ENCODE measurements at regions not wholly inside any gene's neighbourhood (a gene's known extent, or its start where the extent isn't known, plus 50 kb on each side); places are given as distances from the start of the nearest gene placed in this dataset.

- no peaks in the 10 kb centered on the region for H3K4me1 ChIP-seq (ENCODE audit: low read length)
- no peaks in the 10 kb centered on the region for H3K27me3 ChIP-seq (replicated peaks; ENCODE audit: insufficient read depth, low read length)
- no peaks in the 10 kb centered on the region for H3K9me2 ChIP-seq (replicated peaks; ENCODE audit: insufficient read depth, low read length)
- no peak overlapping the region for H3K9ac ChIP-seq (ENCODE audit: low read length)
- H3F3A ChIP-seq (ENCODE audit: insufficient read depth, low read length) = no peaks in the 10 kb centered on the region
- no peak overlapping the region for H3K27ac ChIP-seq (ENCODE audit: low read length)
- H3K4me3 ChIP-seq (ENCODE audit: low read length) = no peak overlapping the region
- DNase-seq = no peak
- peaks cover 49% of the 10 kb centered on the region for H3K79me2 ChIP-seq (ENCODE audit: low read length)
- no peaks in the 10 kb centered on the region for H4K20me1 ChIP-seq (ENCODE audit: insufficient read depth, low read length)
- H3K9me3 ChIP-seq (replicated peaks; ENCODE audit: insufficient read depth, low read length) = no peaks in the 10 kb centered on the region
- no peak overlapping the region for H3K4me2 ChIP-seq (ENCODE audit: low read depth, low read length)
- TF ChIP-seq CTCF (IDR thresholded peaks at IDR 0.05; ENCODE audit: low read length) (no peak), EZH2phosphoT487 (IDR thresholded peaks at IDR 0.05; ENCODE audit: low read length) (no peak), EZH2 (optimal IDR thresholded peaks at IDR 0.05; ENCODE audit: low read depth, low read length) (no peak)
- no peak overlapping the region for H2AFZ ChIP-seq (ENCODE audit: low read length)
- H3K36me3 ChIP-seq (replicated peaks; ENCODE audit: insufficient read depth, low read length) = no peaks in the 10 kb centered on the region
Measured at GRCh38 chr22:49564666-49565515, 262.8 kb downstream of the BRD1 start.

GRCh38 chr22:49564054-49564453 lies 263.6 kb downstream of the BRD1 start:
- H3K27ac ChIP-seq (ENCODE audit: low read length) = no peak overlapping the region
- no peaks in the 10 kb centered on the region for H4K20me1 ChIP-seq (ENCODE audit: insufficient read depth, low read length)
- peaks cover 48% of the 10 kb centered on the region for H3K79me2 ChIP-seq (ENCODE audit: low read length)
- no peak overlapping the region for H3K9ac ChIP-seq (ENCODE audit: low read length)
- no peak for DNase-seq
- no peaks in the 10 kb centered on the region for H3K27me3 ChIP-seq (replicated peaks; ENCODE audit: insufficient read depth, low read length)
- H3K9me2 ChIP-seq (replicated peaks; ENCODE audit: insufficient read depth, low read length) = no peaks in the 10 kb centered on the region
- no peak overlapping the region for H3K4me2 ChIP-seq (ENCODE audit: low read depth, low read length)
- TF ChIP-seq CTCF (IDR thresholded peaks at IDR 0.05; ENCODE audit: low read length) = no peak
- TF ChIP-seq EZH2phosphoT487 (IDR thresholded peaks at IDR 0.05; ENCODE audit: low read length) = no peak
- no peak for TF ChIP-seq EZH2 (optimal IDR thresholded peaks at IDR 0.05; ENCODE audit: low read depth, low read length)
- no peak overlapping the region for H2AFZ ChIP-seq (ENCODE audit: low read length)
- no peak overlapping the region for H3K4me3 ChIP-seq (ENCODE audit: low read length)
- H3F3A ChIP-seq (ENCODE audit: insufficient read depth, low read length) = no peaks in the 10 kb centered on the region
- no peaks in the 10 kb centered on the region for H3K9me3 ChIP-seq (replicated peaks; ENCODE audit: insufficient read depth, low read length)
- no peaks in the 10 kb centered on the region for H3K36me3 ChIP-seq (replicated peaks; ENCODE audit: insufficient read depth, low read length)
- no peaks in the 10 kb centered on the region for H3K4me1 ChIP-seq (ENCODE audit: low read length)

GRCh38 chr22:49562685-49563249 lies 264.9 kb downstream of the BRD1 start:
- Histone ChIP-seq H3F3A (ENCODE audit: insufficient read depth, low read length) (no peaks in the 10 kb centered on the region), H3K27me3 (replicated peaks; ENCODE audit: insufficient read depth, low read length) (no peaks in the 10 kb centered on the region), H4K20me1 (ENCODE audit: insufficient read depth, low read length) (no peaks in the 10 kb centered on the region), H3K4me3 (ENCODE audit: low read length) (no peak overlapping the region), H3K36me3 (replicated peaks; ENCODE audit: insufficient read depth, low read length) (no peaks in the 10 kb centered on the region), H3K9me3 (replicated peaks; ENCODE audit: insufficient read depth, low read length) (no peaks in the 10 kb centered on the region), H2AFZ (ENCODE audit: low read length) (no peak overlapping the region), H3K27ac (ENCODE audit: low read length) (no peak overlapping the region), H3K79me2 (ENCODE audit: low read length) (peaks cover 47% of the 10 kb centered on the region), H3K9ac (ENCODE audit: low read length) (no peak overlapping the region), H3K4me2 (ENCODE audit: low read depth, low read length) (no peak overlapping the region), H3K4me1 (ENCODE audit: low read length) (no peaks in the 10 kb centered on the region), H3K9me2 (replicated peaks; ENCODE audit: insufficient read depth, low read length) (no peaks in the 10 kb centered on the region)
- DNase-seq = no peak
- TF ChIP-seq CTCF (IDR thresholded peaks at IDR 0.05; ENCODE audit: low read length) = no peak
- TF ChIP-seq EZH2phosphoT487 (IDR thresholded peaks at IDR 0.05; ENCODE audit: low read length) = no peak
- no peak for TF ChIP-seq EZH2 (optimal IDR thresholded peaks at IDR 0.05; ENCODE audit: low read depth, low read length)

All from MM.1S (cell line).